K562 (cell line): ENCODE measurements at regions not wholly inside any gene's neighbourhood (a gene's known extent, or its start where the extent isn't known, plus 50 kb on each side); places are given as distances from the start of the nearest gene placed in this dataset.
A peak's percentile ranks its signal among the peaks of the same experiment; 100 is the strongest.

ENCODE experiments used
- ATAC-seq: fragments of 200-7000 bp; cut with Tn5 transposase; 3 replicates; pipeline ENCODE4 v1.9.1; 2020; ENCODE audit warnings: moderate library complexity
- BruUV-seq: library from RNA; stranded (reverse); fragments of 400-500 nt; replicated peaks from 2 replicates; lab custom pipeline; 2021; lab: Mats Ljungman, UMichigan
- CTCF ChIA-PET: fragments of 300-600 bp; formaldehyde crosslinking; extraction: SDS; loops from one replicate; lab custom pipeline; 2021; ENCODE audit warnings: low intra/inter-chr PET ratio; lab: Yijun Ruan, JAX
- POLR2A ChIA-PET: fragments of 300-600, 350-650 bp; sonication (Branson Sonifier 250); formaldehyde crosslinking; extraction: SDS; loops from one replicate; lab custom pipeline; 2021; ENCODE audit warnings: antibody characterized with exemption, inconsistent platforms; lab: Yijun Ruan, JAX
- DNase-seq, 4 experiments: peaks; one replicate each; pipeline versions ENCODE4 v3.0.0 to v3.0.0-alpha.2; 2011 to 2018; ENCODE audit warnings: low spot score in 3 of 4, mixed read lengths in 3 of 4; ENCODE audit errors: extremely low read depth in 1 of 4
- FAIRE-seq: peaks from 2 replicates; lab custom pipeline; 2011; peaks lifted over from hg19 to GRCh38; lab: Jason Lieb, UNC
- H2AFZ ChIP-seq: 2 replicates; pipeline ENCODE4 v1.6.0; 2011; ENCODE audit warnings: low read depth, low read length, control low read depth, inconsistent platforms
- H3K27ac ChIP-seq: fragments of 200-600 bp; 3 replicates; pipeline ENCODE4 v1.8.0; 2011; ENCODE audit warnings: low read depth, mild to moderate bottlenecking, control low read depth, inconsistent platforms, low read length, moderate library complexity, mixed read lengths; ENCODE audit errors: extremely low read depth
- H3K27me3 ChIP-seq, 2 experiments: fragments of 300-600 bp in 1 of 2; 2 replicates in 1 of 2; 3 replicates in 1 of 2; pipeline versions ENCODE4 v1.6.0 to v1.8.0; 2011; ENCODE audit warnings: inconsistent platforms in 2 of 2, low read length in 2 of 2, mild to moderate bottlenecking in 1 of 2, mixed read lengths in 1 of 2, moderate library complexity in 1 of 2; ENCODE audit not compliant: control insufficient read depth in 2 of 2, insufficient read depth in 2 of 2
- H3K36me3 ChIP-seq: fragments of 300-600 bp; 3 replicates; pipeline ENCODE4 v1.8.0; 2011; ENCODE audit warnings: mild to moderate bottlenecking, low read length, inconsistent platforms; ENCODE audit not compliant: control insufficient read depth, insufficient read depth
- H3K4me1 ChIP-seq, 2 experiments: fragments of 200-600 bp in 1 of 2; replicated peaks in 1 of 2; 2 replicates in 1 of 2; 3 replicates in 1 of 2; pipeline versions ENCODE4 v1.5.1 to v1.8.0; 2011; ENCODE audit warnings: inconsistent platforms in 2 of 2, low read length in 2 of 2, mild to moderate bottlenecking in 1 of 2, mixed read lengths in 1 of 2, moderate library complexity in 1 of 2; ENCODE audit not compliant: control insufficient read depth in 2 of 2, insufficient read depth in 2 of 2
- H3K4me2 ChIP-seq: 2 replicates; pipeline ENCODE4 v1.6.1; 2011; ENCODE audit warnings: low read length, control low read depth, inconsistent platforms, mixed read lengths; ENCODE audit not compliant: insufficient read depth
- H3K4me3 ChIP-seq: fragments of 200-600 bp; sonication (generic), shearing (Covaris generic); 2 replicates; pipeline ENCODE4 v1.5.1; 2016; ENCODE audit warnings: control low read depth, inconsistent platforms
- H3K79me2 ChIP-seq: fragments of 200-600 bp; 3 replicates; pipeline ENCODE4 v1.8.0; 2011; ENCODE audit warnings: low read length, inconsistent platforms; ENCODE audit not compliant: control insufficient read depth, insufficient read depth
- H3K9ac ChIP-seq, 2 experiments: 2 replicates each; pipeline versions ENCODE4 v1.6.0 to v1.6.1; 2011; ENCODE audit warnings: low read depth in 2 of 2, low read length in 2 of 2, control low read depth in 1 of 2, inconsistent platforms in 1 of 2, mild to moderate bottlenecking in 1 of 2, mixed read lengths in 1 of 2; ENCODE audit not compliant: insufficient read depth in 1 of 2
- H3K9me1 ChIP-seq: one replicate; pipeline ENCODE4 v1.6.0; 2011; ENCODE audit warnings: inconsistent platforms, mild to moderate bottlenecking, low read length, moderate library complexity; ENCODE audit not compliant: control insufficient read depth, insufficient read depth
- H3K9me3 ChIP-seq: replicated peaks from 2 replicates; pipeline ENCODE4 v1.5.1; 2011; ENCODE audit warnings: low read depth, low read length, inconsistent platforms; ENCODE audit not compliant: control insufficient read depth, insufficient read depth
- H4K20me1 ChIP-seq: replicated peaks from 2 replicates; pipeline ENCODE4 v1.6.1; 2011; ENCODE audit warnings: low read length, inconsistent platforms, mixed read lengths; ENCODE audit not compliant: control insufficient read depth, insufficient read depth
- C11orf30 ChIP-seq: fragments of 450-650 bp; IDR thresholded peaks from 2 replicates; pipeline ENCODE4 v1.6.1; 2016; ENCODE audit warnings: low read depth, mild to moderate bottlenecking
- NBN ChIP-seq: fragments of 450-650 bp; IDR thresholded peaks from 2 replicates; pipeline ENCODE4 v1.6.1; 2016; ENCODE audit warnings: low read depth, mild to moderate bottlenecking
- SPI1 ChIP-seq: IDR thresholded peaks from 2 replicates; pipeline ENCODE4 v1.6.1; 2011; ENCODE audit warnings: low read depth, low read length, control low read depth, borderline replicate concordance
- ZNF140 ChIP-seq: fragments of 250-450 bp; sonication (Bioruptor Pico); IDR thresholded peaks from 2 replicates; pipeline ENCODE4 v1.8.0; 2021; ENCODE audit warnings: moderate library complexity, mild to moderate bottlenecking, inconsistent platforms
- ZNF316 ChIP-seq: fragments of 450-650 bp; IDR thresholded peaks from 2 replicates; pipeline ENCODE4 v1.6.1; 2016
- ZNF717 ChIP-seq: fragments of 250-450 bp; sonication (Bioruptor Pico); IDR thresholded peaks from 2 replicates; pipeline ENCODE4 v1.5.0; 2021
- WGBS: fragments of 100-300 bp; shearing (Covaris generic); methylation state at CpG from one replicate; pipeline ENCODE4 v1.1.6; 2016; ENCODE audit warnings: low coverage, mixed read lengths; ENCODE audit not compliant: insufficient coverage; ENCODE audit errors: missing lambda C conversion rate; 5-methylcytosine and 5-hydroxymethylcytosine counted together
- in situ Hi-C: fragments of 300-500 bp; cut with MboI; formaldehyde crosslinking; loops from 4 replicates; pipeline ENCODE4 v1.15.0; 2018; ENCODE audit warnings: inconsistent platforms, mixed read lengths
- intact Hi-C: fragments of 100-400 bp; cut with micrococcal nuclease; formaldehyde crosslinking; loops from 2 replicates; pipeline ENCODE4 v1.14.2; 2022

GRCh38 chr9:108014353-108014752 lies 524.8 kb upstream of the KLF4 start:
- no peaks in the 10 kb centered on the region for H3K27me3 ChIP-seq
- no peak for DNase-seq
- no peaks in the 10 kb centered on the region for H3K9me3 ChIP-seq
- ChIA-PET POLR2A (no interaction called here), CTCF (no interaction called here)
- peak; percentile 88; the same call in 1 of the 2 replicates for TF ChIP-seq SPI1
- TF ChIP-seq ZNF140 (CRISPR knock-in tag), result no peak
- FAIRE-seq, result no peak
- no peaks in the 10 kb centered on the region for H3K36me3 ChIP-seq
- H3K4me1 ChIP-seq, result peaks cover 0 to 17% of the 10 kb centered on the region in 2 experiments; a peak in 3 of 5 replicates
- no peak overlapping the region for H3K27ac ChIP-seq
- H3K9ac ChIP-seq, result no peak overlapping the region
- intact Hi-C loops, result no loop called here
- H3K4me3 ChIP-seq, result no peak overlapping the region
- no peak overlapping the region for H3K4me2 ChIP-seq
- BruUV-seq, result no TSS peak
- in situ Hi-C loops, result no loop called here
- no peak overlapping the region for H2AFZ ChIP-seq
- ATAC-seq, result no peak
- no peaks in the 10 kb centered on the region for H3K9me1 ChIP-seq
- 51% methylated on average over 2 of the region's 2 CpGs for WGBS
- no peaks in the 10 kb centered on the region for H4K20me1 ChIP-seq
- no peaks in the 10 kb centered on the region for H3K79me2 ChIP-seq

- BruUV-seq, result no TSS peak
- in situ Hi-C loops, result no loop called here
- ChIA-PET CTCF (no interaction called here), POLR2A (interaction anchor here (0.6 to 2.4 kb wide), 3 partner anchors 11 to 287 kb away, joined by 3 to 7 read pairs (median 4); no protein-coding TSS in a partner anchor)
- Histone ChIP-seq H4K20me1 (no peaks in the 10 kb centered on the region), H3K27ac (no peak overlapping the region), H3K4me2 (no peak overlapping the region), H3K27me3 (no peaks in the 10 kb centered on the region), H3K79me2 (no peaks in the 10 kb centered on the region), H3K4me1 (peaks cover 0 to 17% of the 10 kb centered on the region in 2 experiments; a peak in 3 of 5 replicates), H2AFZ (peak overlapping the region; percentile 41; the same call in 1 of the 2 replicates), H3K9me1 (no peaks in the 10 kb centered on the region), H3K36me3 (no peaks in the 10 kb centered on the region), H3K9ac (no peak overlapping the region), H3K9me3 (no peaks in the 10 kb centered on the region), H3K4me3 (no peak overlapping the region)
- intact Hi-C loops, result no loop called here
- DNase-seq, result no peak
- 41% methylated on average over 3 of the region's 3 CpGs for WGBS
- ATAC-seq, result no peak
- no peak for TF ChIP-seq NBN
- TF ChIP-seq ZNF316, result peak; percentile 58; the same call in 1 of the 2 replicates
- TF ChIP-seq ZNF717 (CRISPR knock-in tag), result no peak
- 0 out of 2 replicates have a peak, but pooled peaks have one; percentile 28 for TF ChIP-seq C11orf30
- FAIRE-seq, result no peak
Measured at GRCh38 chr9:108012886-108013665, 523.5 kb upstream of the KLF4 start.
